ENCODE measurements at regions not wholly inside any gene's neighbourhood (a gene's known extent, or its start where the extent isn't known, plus 50 kb on each side); places are given as distances from the start of the nearest gene placed in this dataset.

- Histone ChIP-seq H3K36me3 (ENCODE audit: control insufficient read depth, insufficient read depth, low read length) (no peaks in the 10 kb centered on the region), H3K27me3 (ENCODE audit: control insufficient read depth, insufficient read depth, low read length) (no peaks in the 10 kb centered on the region), H3K4me3 (ENCODE audit: low read depth, low read length) (no peak overlapping the region)
- ChIA-PET CTCF (no interaction called here), POLR2A (no interaction called here)
- TF ChIP-seq CTCF (IDR thresholded peaks at IDR 0.05; ENCODE audit: insufficient read depth, low read depth, low read length), result 0 out of 2 replicates have a peak, but pooled peaks have one; percentile 14
- DNase-seq (ENCODE audit: low read depth), result no peak
Measured at GRCh38 chr5:68818057-68818695, 275.6 kb upstream of the SLC30A5 start.

GRCh38 chr5:68818870-68819269 is 274.9 kb upstream of the SLC30A5 start:
- H3K27me3 ChIP-seq (ENCODE audit: control insufficient read depth, insufficient read depth, low read length), result no peaks in the 10 kb centered on the region
- POLR2A ChIA-PET, result no interaction called here
- TF ChIP-seq CTCF (IDR thresholded peaks at IDR 0.05; ENCODE audit: insufficient read depth, low read depth, low read length), result no peak
- DNase-seq (ENCODE audit: low read depth), result no peak
- CTCF ChIA-PET, result no interaction called here
- no peaks in the 10 kb centered on the region for H3K36me3 ChIP-seq (ENCODE audit: control insufficient read depth, insufficient read depth, low read length)
- H3K4me3 ChIP-seq (ENCODE audit: low read depth, low read length), result no peak overlapping the region

- TF ChIP-seq CTCF (IDR thresholded peaks at IDR 0.05; ENCODE audit: insufficient read depth, low read depth, low read length), result no peak
- no peak for DNase-seq (ENCODE audit: low read depth)
- Histone ChIP-seq H3K4me3 (ENCODE audit: low read depth, low read length) (no peak overlapping the region), H3K36me3 (ENCODE audit: control insufficient read depth, insufficient read depth, low read length) (no peaks in the 10 kb centered on the region), H3K27me3 (ENCODE audit: control insufficient read depth, insufficient read depth, low read length) (no peaks in the 10 kb centered on the region)
- ChIA-PET POLR2A (no interaction called here), CTCF (no interaction called here)
Measured at GRCh38 chr5:68821056-68821455, 272.8 kb upstream of the SLC30A5 start.

- H3K36me3 ChIP-seq (ENCODE audit: control insufficient read depth, insufficient read depth, low read length), result no peaks in the 10 kb centered on the region
- no peak overlapping the region for H3K4me3 ChIP-seq (ENCODE audit: low read depth, low read length)
- no peaks in the 10 kb centered on the region for H3K27me3 ChIP-seq (ENCODE audit: control insufficient read depth, insufficient read depth, low read length)
- TF ChIP-seq CTCF (IDR thresholded peaks at IDR 0.05; ENCODE audit: insufficient read depth, low read depth, low read length), result no peak
- ChIA-PET POLR2A (no interaction called here), CTCF (interaction anchor here (1.1 to 1.2 kb wide), 2 partner anchors 9 kb away, joined by 3 to 5 read pairs; no protein-coding TSS in a partner anchor)
- DNase-seq (ENCODE audit: low read depth), result no peak
Measured at GRCh38 chr5:68822796-68823195, 271.0 kb upstream of the SLC30A5 start.

- no peak for TF ChIP-seq CTCF (IDR thresholded peaks at IDR 0.05; ENCODE audit: insufficient read depth, low read depth, low read length)
- no peak for DNase-seq (ENCODE audit: low read depth)
- Histone ChIP-seq H3K36me3 (ENCODE audit: control insufficient read depth, insufficient read depth, low read length) (no peaks in the 10 kb centered on the region), H3K4me3 (ENCODE audit: low read depth, low read length) (no peak overlapping the region), H3K27me3 (ENCODE audit: control insufficient read depth, insufficient read depth, low read length) (no peaks in the 10 kb centered on the region)
- POLR2A ChIA-PET, result no interaction called here
- CTCF ChIA-PET, result interaction anchor here (1.1 to 1.2 kb wide), 2 partner anchors 9 kb away, joined by 3 to 5 read pairs; no protein-coding TSS in a partner anchor
Measured at GRCh38 chr5:68823301-68823700, 270.5 kb upstream of the SLC30A5 start.

Data from BJ (cell line).